K562 (cell line): ENCODE measurements at regions not wholly inside any gene's neighbourhood (a gene's known extent, or its start where the extent isn't known, plus 50 kb on each side); places are given as distances from the start of the nearest gene placed in this dataset.

Experiments used
- ATAC-seq: fragments of 200-7000 bp; cut with Tn5 transposase; 3 replicates; pipeline ENCODE4 v1.9.1; 2020; ENCODE audit warnings: moderate library complexity
- BruUV-seq: library from RNA; stranded (reverse); fragments of 400-500 nt; replicated peaks from 2 replicates; lab custom pipeline; 2021; lab: Mats Ljungman, UMichigan
- CTCF ChIA-PET: fragments of 300-600 bp; formaldehyde crosslinking; extraction: SDS; loops from one replicate; lab custom pipeline; 2021; ENCODE audit warnings: low intra/inter-chr PET ratio; lab: Yijun Ruan, JAX
- POLR2A ChIA-PET: fragments of 300-600, 350-650 bp; sonication (Branson Sonifier 250); formaldehyde crosslinking; extraction: SDS; loops from one replicate; lab custom pipeline; 2021; ENCODE audit warnings: antibody characterized with exemption, inconsistent platforms; lab: Yijun Ruan, JAX
- DNase-seq, 4 experiments: peaks; one replicate each; pipeline versions ENCODE4 v3.0.0 to v3.0.0-alpha.2; 2011 to 2018; ENCODE audit warnings: low spot score in 3 of 4, mixed read lengths in 3 of 4; ENCODE audit errors: extremely low read depth in 1 of 4
- FAIRE-seq: peaks from 2 replicates; lab custom pipeline; 2011; peaks lifted over from hg19 to GRCh38; lab: Jason Lieb, UNC
- H2AFZ ChIP-seq: 2 replicates; pipeline ENCODE4 v1.6.0; 2011; ENCODE audit warnings: low read depth, low read length, control low read depth, inconsistent platforms
- H3K27ac ChIP-seq: fragments of 200-600 bp; 3 replicates; pipeline ENCODE4 v1.8.0; 2011; ENCODE audit warnings: low read depth, mild to moderate bottlenecking, control low read depth, inconsistent platforms, low read length, moderate library complexity, mixed read lengths; ENCODE audit errors: extremely low read depth
- H3K27me3 ChIP-seq, 2 experiments: fragments of 300-600 bp in 1 of 2; 2 replicates in 1 of 2; 3 replicates in 1 of 2; pipeline versions ENCODE4 v1.6.0 to v1.8.0; 2011; ENCODE audit warnings: inconsistent platforms in 2 of 2, low read length in 2 of 2, mild to moderate bottlenecking in 1 of 2, mixed read lengths in 1 of 2, moderate library complexity in 1 of 2; ENCODE audit not compliant: control insufficient read depth in 2 of 2, insufficient read depth in 2 of 2
- H3K36me3 ChIP-seq: fragments of 300-600 bp; 3 replicates; pipeline ENCODE4 v1.8.0; 2011; ENCODE audit warnings: mild to moderate bottlenecking, low read length, inconsistent platforms; ENCODE audit not compliant: control insufficient read depth, insufficient read depth
- H3K4me1 ChIP-seq, 2 experiments: fragments of 200-600 bp in 1 of 2; replicated peaks in 1 of 2; 2 replicates in 1 of 2; 3 replicates in 1 of 2; pipeline versions ENCODE4 v1.5.1 to v1.8.0; 2011; ENCODE audit warnings: inconsistent platforms in 2 of 2, low read length in 2 of 2, mild to moderate bottlenecking in 1 of 2, mixed read lengths in 1 of 2, moderate library complexity in 1 of 2; ENCODE audit not compliant: control insufficient read depth in 2 of 2, insufficient read depth in 2 of 2
- H3K4me2 ChIP-seq: 2 replicates; pipeline ENCODE4 v1.6.1; 2011; ENCODE audit warnings: low read length, control low read depth, inconsistent platforms, mixed read lengths; ENCODE audit not compliant: insufficient read depth
- H3K4me3 ChIP-seq: fragments of 200-600 bp; sonication (generic), shearing (Covaris generic); 2 replicates; pipeline ENCODE4 v1.5.1; 2016; ENCODE audit warnings: control low read depth, inconsistent platforms
- H3K79me2 ChIP-seq: fragments of 200-600 bp; 3 replicates; pipeline ENCODE4 v1.8.0; 2011; ENCODE audit warnings: low read length, inconsistent platforms; ENCODE audit not compliant: control insufficient read depth, insufficient read depth
- H3K9ac ChIP-seq, 2 experiments: 2 replicates each; pipeline versions ENCODE4 v1.6.0 to v1.6.1; 2011; ENCODE audit warnings: low read depth in 2 of 2, low read length in 2 of 2, control low read depth in 1 of 2, inconsistent platforms in 1 of 2, mild to moderate bottlenecking in 1 of 2, mixed read lengths in 1 of 2; ENCODE audit not compliant: insufficient read depth in 1 of 2
- H3K9me1 ChIP-seq: one replicate; pipeline ENCODE4 v1.6.0; 2011; ENCODE audit warnings: inconsistent platforms, mild to moderate bottlenecking, low read length, moderate library complexity; ENCODE audit not compliant: control insufficient read depth, insufficient read depth
- H3K9me3 ChIP-seq: replicated peaks from 2 replicates; pipeline ENCODE4 v1.5.1; 2011; ENCODE audit warnings: low read depth, low read length, inconsistent platforms; ENCODE audit not compliant: control insufficient read depth, insufficient read depth
- H4K20me1 ChIP-seq: replicated peaks from 2 replicates; pipeline ENCODE4 v1.6.1; 2011; ENCODE audit warnings: low read length, inconsistent platforms, mixed read lengths; ENCODE audit not compliant: control insufficient read depth, insufficient read depth
- EGR1 ChIP-seq: fragments of 450-650 bp; conservative IDR thresholded peaks from 2 replicates; pipeline ENCODE4 v1.6.1; 2017; ENCODE audit warnings: mild to moderate bottlenecking
- HNRNPLL ChIP-seq: fragments of 200-400 bp; formaldehyde crosslinking; IDR thresholded peaks from 2 replicates; pipeline ENCODE4 v1.6.1; 2017; ENCODE audit warnings: low read length, low read depth, mild to moderate bottlenecking; ENCODE audit not compliant: poor library complexity, severe bottlenecking
- JUN ChIP-seq, 2 experiments: sonication (generic) in 1 of 2; formaldehyde crosslinking in 1 of 2; IDR thresholded peaks; 2 replicates each; pipeline versions ENCODE4 v1.6.1 to v1.8.0; 2012 to 2022; ENCODE audit warnings: borderline replicate concordance in 2 of 2, mild to moderate bottlenecking in 2 of 2, improper control_type of control experiment in 1 of 2, low read depth in 1 of 2, low read length in 1 of 2, missing genetic modification reagents in 1 of 2
- NCOA4 ChIP-seq: fragments of 450-650 bp; IDR thresholded peaks from 2 replicates; pipeline ENCODE4 v1.6.1; 2018; ENCODE audit warnings: mild to moderate bottlenecking; ENCODE audit not compliant: partially characterized antibody
- NCOA6 ChIP-seq: fragments of 450-650 bp; IDR thresholded peaks from 2 replicates; pipeline ENCODE4 v1.6.1; 2017; ENCODE audit warnings: mild to moderate bottlenecking
- POLR3A ChIP-seq: IDR thresholded peaks from 2 replicates; pipeline ENCODE4 v1.6.1; 2011; ENCODE audit warnings: borderline replicate concordance, mild to moderate bottlenecking, moderate library complexity; ENCODE audit not compliant: insufficient read length, insufficient read depth; ENCODE audit errors: extremely low read depth
- ZNF551 ChIP-seq: fragments of 250-450 bp; sonication (Bioruptor Pico); IDR thresholded peaks from 2 replicates; pipeline ENCODE4 v1.5.0; 2021; ENCODE audit warnings: mild to moderate bottlenecking, moderate library complexity
- WGBS: fragments of 100-300 bp; shearing (Covaris generic); methylation state at CpG from one replicate; pipeline ENCODE4 v1.1.6; 2016; ENCODE audit warnings: low coverage, mixed read lengths; ENCODE audit not compliant: insufficient coverage; ENCODE audit errors: missing lambda C conversion rate; 5-methylcytosine and 5-hydroxymethylcytosine counted together
- in situ Hi-C: fragments of 300-500 bp; cut with MboI; formaldehyde crosslinking; loops from 4 replicates; pipeline ENCODE4 v1.15.0; 2018; ENCODE audit warnings: inconsistent platforms, mixed read lengths
- intact Hi-C: fragments of 100-400 bp; cut with micrococcal nuclease; formaldehyde crosslinking; loops from 2 replicates; pipeline ENCODE4 v1.14.2; 2022
- TF ChIP-seq, protein P1 (sequence below), 2 experiments: fragments of 200-800 bp in 1 of 2; sonication (Bioruptor generic) in 1 of 2; sonication (generic) in 1 of 2; formaldehyde crosslinking in 1 of 2; IDR thresholded peaks in 1 of 2; conservative IDR thresholded peaks in 1 of 2; 2 replicates each; pipeline versions ENCODE4 v1.5.0 to v1.6.1; 2016 to 2020; ENCODE audit warnings: missing compliant biosample characterization in 1 of 2, missing genetic modification characterization in 1 of 2, missing genetic modification reagents in 1 of 2

GRCh38 chr18:41311571-41312547 lies 643.2 kb upstream of the PIK3C3 start:
- Histone ChIP-seq H3K9ac (no peak overlapping the region), H2AFZ (no peak overlapping the region), H3K79me2 (no peaks in the 10 kb centered on the region), H3K4me1 (no peaks in the 10 kb centered on the region), H4K20me1 (no peaks in the 10 kb centered on the region), H3K4me3 (no peak overlapping the region), H3K4me2 (no peak overlapping the region), H3K27me3 (no peaks in the 10 kb centered on the region), H3K36me3 (no peaks in the 10 kb centered on the region), H3K9me1 (no peaks in the 10 kb centered on the region), H3K9me3 (no peaks in the 10 kb centered on the region), H3K27ac (no peak overlapping the region)
- no peak for DNase-seq
- in situ Hi-C loops: no loop called here
- CTCF ChIA-PET: no interaction called here
- FAIRE-seq: no peak
- TF ChIP-seq NCOA4 (no peak), NCOA6 (no peak), EGR1 (no peak), POLR3A (no peak), JUN (IDR thresholded peaks at IDR 0.05; ENCODE audit: borderline replicate concordance, low read depth, low read length) (no peak), JUN (CRISPR knock-in tag; IDR thresholded peaks at IDR 0.05; ENCODE audit: borderline replicate concordance) (no peak), HNRNPLL (no peak), ZNF551 (CRISPR knock-in tag) (no peak)
- TF ChIP-seq, protein P1, sequence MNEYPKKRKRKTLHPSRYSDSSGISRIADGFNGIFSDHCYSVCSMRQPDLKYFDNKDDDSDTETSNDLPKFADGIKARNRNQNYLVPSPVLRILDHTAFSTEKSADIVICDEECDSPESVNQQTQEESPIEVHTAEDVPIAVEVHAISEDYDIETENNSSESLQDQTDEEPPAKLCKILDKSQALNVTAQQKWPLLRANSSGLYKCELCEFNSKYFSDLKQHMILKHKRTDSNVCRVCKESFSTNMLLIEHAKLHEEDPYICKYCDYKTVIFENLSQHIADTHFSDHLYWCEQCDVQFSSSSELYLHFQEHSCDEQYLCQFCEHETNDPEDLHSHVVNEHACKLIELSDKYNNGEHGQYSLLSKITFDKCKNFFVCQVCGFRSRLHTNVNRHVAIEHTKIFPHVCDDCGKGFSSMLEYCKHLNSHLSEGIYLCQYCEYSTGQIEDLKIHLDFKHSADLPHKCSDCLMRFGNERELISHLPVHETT (CRISPR knock-in tag; conservative IDR thresholded peaks at IDR 0.05 in 1 of 2, IDR thresholded peaks at IDR 0.05 in 1 of 2): no peak
- no TSS peak for BruUV-seq
- no peak for ATAC-seq
- 2% methylated on average over 3 of the region's 3 CpGs for whole genome bisulfite sequencing
- intact Hi-C loops: no loop called here
- POLR2A ChIA-PET: no interaction called here
